ENCODE measurements at regions not wholly inside any gene's neighbourhood (a gene's known extent, or its start where the extent isn't known, plus 50 kb on each side); places are given as distances from the start of the nearest gene placed in this dataset.

DNA sequence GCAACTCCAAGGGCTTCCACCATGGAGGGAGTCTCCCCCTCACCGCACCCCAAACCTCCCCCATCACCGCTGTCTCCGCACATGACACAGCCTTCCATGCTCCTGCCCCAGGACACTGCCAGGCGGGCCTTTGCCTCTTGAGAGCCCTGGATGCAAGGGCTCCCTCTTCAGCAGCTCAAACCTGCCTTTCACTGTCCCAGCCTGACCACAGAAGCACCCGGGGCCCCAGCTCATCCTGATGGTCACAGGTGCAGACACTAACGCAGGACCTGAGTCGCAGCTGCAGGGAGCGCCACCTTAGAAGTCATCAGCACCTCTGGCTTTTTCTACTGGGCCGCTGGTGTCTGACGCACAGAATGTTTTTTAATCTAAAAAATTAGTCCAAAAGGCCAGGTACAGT, 54.0 kb downstream of the SYNE3 start:
- no peak for TF ChIP-seq EZH2 (IDR thresholded peaks at IDR 0.05; ENCODE audit: borderline replicate concordance, low read depth, low read length, severe bottlenecking)
- TF ChIP-seq, protein P1, sequence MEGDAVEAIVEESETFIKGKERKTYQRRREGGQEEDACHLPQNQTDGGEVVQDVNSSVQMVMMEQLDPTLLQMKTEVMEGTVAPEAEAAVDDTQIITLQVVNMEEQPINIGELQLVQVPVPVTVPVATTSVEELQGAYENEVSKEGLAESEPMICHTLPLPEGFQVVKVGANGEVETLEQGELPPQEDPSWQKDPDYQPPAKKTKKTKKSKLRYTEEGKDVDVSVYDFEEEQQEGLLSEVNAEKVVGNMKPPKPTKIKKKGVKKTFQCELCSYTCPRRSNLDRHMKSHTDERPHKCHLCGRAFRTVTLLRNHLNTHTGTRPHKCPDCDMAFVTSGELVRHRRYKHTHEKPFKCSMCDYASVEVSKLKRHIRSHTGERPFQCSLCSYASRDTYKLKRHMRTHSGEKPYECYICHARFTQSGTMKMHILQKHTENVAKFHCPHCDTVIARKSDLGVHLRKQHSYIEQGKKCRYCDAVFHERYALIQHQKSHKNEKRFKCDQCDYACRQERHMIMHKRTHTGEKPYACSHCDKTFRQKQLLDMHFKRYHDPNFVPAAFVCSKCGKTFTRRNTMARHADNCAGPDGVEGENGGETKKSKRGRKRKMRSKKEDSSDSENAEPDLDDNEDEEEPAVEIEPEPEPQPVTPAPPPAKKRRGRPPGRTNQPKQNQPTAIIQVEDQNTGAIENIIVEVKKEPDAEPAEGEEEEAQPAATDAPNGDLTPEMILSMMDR (IDR thresholded peaks at IDR 0.05; ENCODE audit: borderline replicate concordance, extremely low read depth, low read length, poor library complexity, severe bottlenecking): no peak

Data from DND-41 (cell line).